Esophagus squamous epithelium (tissue), 4 donors: ENCODE measurements at regions not wholly inside any gene's neighbourhood (a gene's known extent, or its start where the extent isn't known, plus 50 kb on each side); places are given as distances from the start of the nearest gene placed in this dataset.

Source experiments
- POLR2A ChIP-seq, 4 donors: fragments of 450-650 bp; IDR thresholded peaks; one replicate each; pipeline ENCODE4 v1.6.1; 2017; ENCODE audit warnings: antibody characterized with exemption in 4 of 4, mild to moderate bottlenecking in 4 of 4, moderate library complexity in 3 of 4
- TF ChIP-seq, protein P1 (sequence below), 6 experiments: fragments of 450-650 bp in 4 of 6; fragments of 200-600 bp in 2 of 6; sonication (generic) in 2 of 6; IDR thresholded peaks; one replicate each; pipeline ENCODE4 v1.5.1; 2016 to 2019; ENCODE audit warnings: antibody characterized with exemption in 6 of 6, mild to moderate bottlenecking in 4 of 6, moderate library complexity in 4 of 6

GRCh38 chr7:49295146-49295545 is 370.8 kb downstream of the CDC14C start:
- TF ChIP-seq, protein P1, sequence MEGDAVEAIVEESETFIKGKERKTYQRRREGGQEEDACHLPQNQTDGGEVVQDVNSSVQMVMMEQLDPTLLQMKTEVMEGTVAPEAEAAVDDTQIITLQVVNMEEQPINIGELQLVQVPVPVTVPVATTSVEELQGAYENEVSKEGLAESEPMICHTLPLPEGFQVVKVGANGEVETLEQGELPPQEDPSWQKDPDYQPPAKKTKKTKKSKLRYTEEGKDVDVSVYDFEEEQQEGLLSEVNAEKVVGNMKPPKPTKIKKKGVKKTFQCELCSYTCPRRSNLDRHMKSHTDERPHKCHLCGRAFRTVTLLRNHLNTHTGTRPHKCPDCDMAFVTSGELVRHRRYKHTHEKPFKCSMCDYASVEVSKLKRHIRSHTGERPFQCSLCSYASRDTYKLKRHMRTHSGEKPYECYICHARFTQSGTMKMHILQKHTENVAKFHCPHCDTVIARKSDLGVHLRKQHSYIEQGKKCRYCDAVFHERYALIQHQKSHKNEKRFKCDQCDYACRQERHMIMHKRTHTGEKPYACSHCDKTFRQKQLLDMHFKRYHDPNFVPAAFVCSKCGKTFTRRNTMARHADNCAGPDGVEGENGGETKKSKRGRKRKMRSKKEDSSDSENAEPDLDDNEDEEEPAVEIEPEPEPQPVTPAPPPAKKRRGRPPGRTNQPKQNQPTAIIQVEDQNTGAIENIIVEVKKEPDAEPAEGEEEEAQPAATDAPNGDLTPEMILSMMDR (IDR thresholded peaks at IDR 0.05) = no peak
- TF ChIP-seq POLR2A (IDR thresholded peaks at IDR 0.05) = no peak
